GM10266 (cell line): ENCODE measurements at regions not wholly inside any gene's neighbourhood (a gene's known extent, or its start where the extent isn't known, plus 50 kb on each side); places are given as distances from the start of the nearest gene placed in this dataset.
"Not testable (repeated sequence)": the region's sequence is repeated elsewhere in the genome, so short reads cannot be mapped to it uniquely, and the experiment has no call there.

Source experiments
- DNase-seq: peaks from one replicate; pipeline ENCODE4 v3.0.0; 2012; ENCODE audit errors: extremely low spot score
- TF ChIP-seq, protein P1 (sequence below): IDR thresholded peaks from 2 replicates; pipeline ENCODE4 v1.5.1; 2012; ENCODE audit warnings: mild to moderate bottlenecking, low read depth; ENCODE audit not compliant: control insufficient read depth, insufficient read depth; ENCODE audit errors: missing control alignments

GRCh38 chr19:23547156-23547555 is 139.9 kb downstream of the ZNF675 start:
- TF ChIP-seq, protein P1, sequence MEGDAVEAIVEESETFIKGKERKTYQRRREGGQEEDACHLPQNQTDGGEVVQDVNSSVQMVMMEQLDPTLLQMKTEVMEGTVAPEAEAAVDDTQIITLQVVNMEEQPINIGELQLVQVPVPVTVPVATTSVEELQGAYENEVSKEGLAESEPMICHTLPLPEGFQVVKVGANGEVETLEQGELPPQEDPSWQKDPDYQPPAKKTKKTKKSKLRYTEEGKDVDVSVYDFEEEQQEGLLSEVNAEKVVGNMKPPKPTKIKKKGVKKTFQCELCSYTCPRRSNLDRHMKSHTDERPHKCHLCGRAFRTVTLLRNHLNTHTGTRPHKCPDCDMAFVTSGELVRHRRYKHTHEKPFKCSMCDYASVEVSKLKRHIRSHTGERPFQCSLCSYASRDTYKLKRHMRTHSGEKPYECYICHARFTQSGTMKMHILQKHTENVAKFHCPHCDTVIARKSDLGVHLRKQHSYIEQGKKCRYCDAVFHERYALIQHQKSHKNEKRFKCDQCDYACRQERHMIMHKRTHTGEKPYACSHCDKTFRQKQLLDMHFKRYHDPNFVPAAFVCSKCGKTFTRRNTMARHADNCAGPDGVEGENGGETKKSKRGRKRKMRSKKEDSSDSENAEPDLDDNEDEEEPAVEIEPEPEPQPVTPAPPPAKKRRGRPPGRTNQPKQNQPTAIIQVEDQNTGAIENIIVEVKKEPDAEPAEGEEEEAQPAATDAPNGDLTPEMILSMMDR, result no peak
- DNase-seq, result no peak

DNA sequence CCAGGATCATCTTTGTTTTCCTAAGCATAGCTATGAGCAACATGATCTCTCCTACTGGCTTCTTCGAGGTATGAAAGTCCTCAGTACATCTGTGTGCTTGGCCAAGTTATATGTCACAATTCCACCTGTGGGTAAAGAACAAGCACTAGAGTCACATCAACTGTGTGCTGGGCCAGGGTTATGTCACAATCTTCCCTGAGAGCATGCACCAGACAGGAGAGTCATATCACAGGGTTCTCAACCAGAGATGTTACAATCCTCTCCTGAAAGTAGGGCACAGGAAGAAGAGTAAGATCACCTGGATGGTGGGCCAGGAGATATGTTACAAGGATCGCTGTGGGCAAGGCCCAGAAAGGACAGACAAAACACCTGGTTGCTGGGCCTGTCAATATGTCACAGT is 143.7 kb downstream of the ZNF675 start:
- DNase-seq, result no peak
- TF ChIP-seq, protein P1, result no peak

DNA sequence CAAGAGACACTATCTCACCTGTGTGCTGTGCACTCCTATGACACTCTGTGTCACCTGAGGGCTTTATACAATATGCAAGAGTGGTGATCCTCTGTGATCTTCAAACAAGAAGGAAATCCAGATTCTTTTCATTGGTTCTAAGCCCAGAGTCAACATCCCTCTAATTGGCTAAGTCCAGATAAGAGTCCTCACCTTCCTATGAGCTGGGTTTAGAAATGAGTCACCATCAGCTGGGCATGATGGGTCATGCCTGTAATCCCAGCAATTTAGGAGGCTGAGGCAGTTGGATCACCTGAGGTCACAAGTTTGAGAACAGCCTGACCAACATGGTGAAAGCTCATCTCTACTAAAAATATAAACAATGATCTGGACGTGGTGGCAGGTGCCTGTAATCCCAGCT is 144.4 kb downstream of the ZNF675 start:
- DNase-seq, result no peak
- TF ChIP-seq, protein P1, result no peak

GRCh38 chr19:23541991-23542390 is 145.0 kb downstream of the ZNF675 start:
- DNase-seq, result no peak
- TF ChIP-seq, protein P1, result no peak

DNA sequence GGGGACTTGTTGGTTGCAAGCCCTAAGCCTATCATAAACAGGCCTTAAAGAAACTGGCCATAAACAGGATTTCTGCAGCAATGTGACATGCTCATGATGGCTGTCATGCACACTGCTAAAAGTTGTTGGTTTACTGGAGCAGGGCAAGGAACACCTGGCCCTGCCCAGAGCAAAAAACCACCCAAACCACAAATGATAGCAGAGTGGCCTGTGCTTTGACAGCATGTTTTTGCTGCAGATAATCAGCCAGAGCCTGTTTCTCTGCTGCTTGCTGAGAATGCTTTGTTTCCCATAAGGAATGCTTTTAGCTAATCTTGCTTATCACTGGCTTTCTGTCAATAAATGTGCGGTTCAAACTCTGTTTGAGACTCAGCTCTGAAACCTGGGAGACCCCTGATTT is 144.9 kb upstream of the ZNF91 start:
- not testable (repeated sequence) for DNase-seq

DNA sequence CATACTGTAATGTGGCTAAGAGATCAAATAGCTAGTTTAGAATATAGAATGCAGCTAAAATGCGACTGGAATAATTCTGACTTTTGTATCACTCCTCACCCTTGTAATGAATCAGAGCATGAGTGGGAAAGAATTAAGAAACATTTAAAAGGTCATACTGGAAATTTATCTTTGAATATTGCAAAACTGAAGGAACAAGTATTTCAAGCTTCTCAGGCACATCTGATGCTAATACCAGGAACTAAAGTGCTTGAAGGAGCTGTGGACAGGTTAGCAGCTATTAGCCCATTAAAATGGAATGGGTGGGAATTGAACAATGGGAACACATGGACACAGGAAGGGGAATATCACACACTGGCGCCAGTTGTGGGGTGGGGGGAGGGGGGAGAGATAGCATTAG is 144.2 kb upstream of the ZNF91 start:
- TF ChIP-seq, protein P1, result no peak
- no peak for DNase-seq

DNA sequence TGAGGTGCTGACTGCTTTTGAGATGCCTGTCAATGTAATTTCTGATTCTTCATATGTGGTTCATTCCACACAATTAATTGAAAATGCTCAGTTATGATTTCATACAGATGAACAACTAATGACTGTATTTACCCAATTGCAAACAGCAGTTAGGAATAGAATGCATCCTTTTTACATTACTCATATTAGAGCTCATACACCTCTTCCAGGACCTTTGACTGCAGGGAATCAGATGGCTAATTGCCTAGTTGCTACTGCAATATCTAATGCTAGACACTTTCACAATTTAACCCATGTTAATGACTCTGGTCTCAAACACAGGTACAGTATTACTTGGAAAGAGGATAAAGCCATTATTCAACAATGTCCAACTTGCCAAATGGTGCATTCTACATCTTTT is 141.9 kb upstream of the ZNF91 start:
- not testable (repeated sequence) for DNase-seq

DNA sequence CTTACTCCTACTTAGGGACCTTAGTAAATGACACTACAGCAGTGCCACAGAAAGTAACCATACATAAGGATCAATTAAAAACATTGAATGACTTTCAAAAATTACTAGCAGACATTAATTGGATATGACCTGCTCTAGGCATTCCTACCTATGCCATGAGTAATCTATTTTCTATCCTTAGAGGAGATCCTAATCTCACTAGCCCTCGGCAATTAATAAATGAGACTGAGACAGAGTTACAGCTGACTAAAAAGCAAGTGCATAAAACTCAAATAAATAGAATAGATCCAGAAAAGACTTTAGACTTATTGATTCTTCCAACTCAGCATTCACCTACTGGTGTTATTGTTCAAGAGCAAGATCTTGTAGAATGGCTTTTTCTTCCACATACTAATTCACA is 141.1 kb upstream of the ZNF91 start:
- not testable (repeated sequence) for DNase-seq

DNA sequence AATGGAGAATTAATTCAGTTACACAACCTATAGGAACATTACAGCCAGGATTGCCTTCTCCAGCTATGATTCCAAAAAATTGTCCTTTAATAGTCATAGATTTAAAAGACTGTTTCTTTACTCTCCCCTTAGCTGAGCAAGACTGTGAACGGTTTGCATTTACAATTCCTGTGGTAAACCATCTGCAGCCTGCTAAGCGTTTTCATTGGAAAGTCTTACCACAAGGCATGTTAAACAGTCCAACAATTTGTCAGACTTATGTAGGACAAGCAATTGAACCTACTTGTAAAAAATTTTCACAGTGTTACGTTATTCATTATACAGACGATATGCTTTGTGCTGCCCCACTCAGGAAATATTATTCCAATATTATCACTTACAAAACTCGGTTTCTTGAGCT is 140.6 kb upstream of the ZNF91 start:
- DNase-seq, result not testable (repeated sequence)

DNA sequence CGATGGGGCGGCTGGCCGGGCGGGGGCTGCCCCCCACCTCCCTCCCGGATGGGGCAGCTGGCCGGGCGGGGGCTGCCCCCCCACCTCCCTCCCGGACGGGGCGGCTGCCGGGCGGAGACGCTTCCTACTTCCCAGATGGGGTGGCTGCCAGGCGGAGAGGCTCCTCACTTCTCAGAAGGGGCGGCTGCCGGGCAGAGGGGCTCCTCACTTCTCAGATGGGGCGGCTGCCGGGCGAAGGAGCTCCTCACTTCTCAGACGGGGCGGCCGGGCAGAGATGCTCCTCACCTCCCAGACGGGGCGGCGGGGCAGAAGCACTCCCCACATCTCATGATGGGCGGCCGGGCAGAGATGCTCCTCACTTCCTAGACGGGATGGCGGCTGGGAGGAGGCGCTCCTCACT is 138.2 kb upstream of the ZNF91 start:
- DNase-seq, result not testable (repeated sequence)
